WTC11 (cell line): ENCODE measurements at regions not wholly inside any gene's neighbourhood (a gene's known extent, or its start where the extent isn't known, plus 50 kb on each side); places are given as distances from the start of the nearest gene placed in this dataset.

ENCODE experiments used
- ATF1 ChIP-seq: sonication (generic); formaldehyde crosslinking; IDR thresholded peaks from 2 replicates; pipeline ENCODE4 v1.8.1; 2023; ENCODE audit warnings: mild to moderate bottlenecking, moderate library complexity, missing genetic modification reagents
- CBFB ChIP-seq: sonication (generic); formaldehyde crosslinking; IDR thresholded peaks from 2 replicates; pipeline ENCODE4 v1.8.1; 2022; ENCODE audit warnings: mild to moderate bottlenecking, low read depth, missing genetic modification reagents
- CTCF ChIP-seq: fragments of 200-600 bp; IDR thresholded peaks from 2 replicates; pipeline ENCODE4 v1.8.0; 2022; ENCODE audit warnings: antibody characterized with exemption
- OVOL2 ChIP-seq: fragments of 250-450 bp; sonication (Bioruptor Pico); IDR thresholded peaks from 2 replicates; pipeline ENCODE4 v1.9.0; 2021; ENCODE audit warnings: mild to moderate bottlenecking, borderline replicate concordance
- ZNF263 ChIP-seq: sonication (generic); formaldehyde crosslinking; IDR thresholded peaks from 2 replicates; pipeline ENCODE4 v1.8.1; 2022; ENCODE audit warnings: low read depth, mild to moderate bottlenecking, moderate library complexity, missing genetic modification reagents
- ZNF532 ChIP-seq: fragments of 250-450 bp; sonication (Bioruptor Pico); IDR thresholded peaks from 2 replicates; pipeline ENCODE4 v1.9.0; 2021; ENCODE audit warnings: mild to moderate bottlenecking, borderline replicate concordance
- TF ChIP-seq, protein P1 (sequence below): sonication (generic); formaldehyde crosslinking; IDR thresholded peaks from 2 replicates; pipeline ENCODE4 v1.8.0; 2023; ENCODE audit warnings: mild to moderate bottlenecking, missing genetic modification reagents
- TF ChIP-seq, protein P2 (sequence below): sonication (generic); formaldehyde crosslinking; IDR thresholded peaks from 2 replicates; pipeline ENCODE4 v1.8.0; 2022; ENCODE audit warnings: mild to moderate bottlenecking, missing genetic modification reagents

GRCh38 chr4:67133162-67133561 lies 412.1 kb downstream of the CENPC start:
- TF ChIP-seq ZNF263 (CRISPR knock-in tag) (no peak), CTCF (no peak), OVOL2 (CRISPR knock-in tag) (no peak), ATF1 (CRISPR knock-in tag) (no peak), CBFB (CRISPR knock-in tag) (no peak), ZNF532 (no peak)
- TF ChIP-seq, protein P1, sequence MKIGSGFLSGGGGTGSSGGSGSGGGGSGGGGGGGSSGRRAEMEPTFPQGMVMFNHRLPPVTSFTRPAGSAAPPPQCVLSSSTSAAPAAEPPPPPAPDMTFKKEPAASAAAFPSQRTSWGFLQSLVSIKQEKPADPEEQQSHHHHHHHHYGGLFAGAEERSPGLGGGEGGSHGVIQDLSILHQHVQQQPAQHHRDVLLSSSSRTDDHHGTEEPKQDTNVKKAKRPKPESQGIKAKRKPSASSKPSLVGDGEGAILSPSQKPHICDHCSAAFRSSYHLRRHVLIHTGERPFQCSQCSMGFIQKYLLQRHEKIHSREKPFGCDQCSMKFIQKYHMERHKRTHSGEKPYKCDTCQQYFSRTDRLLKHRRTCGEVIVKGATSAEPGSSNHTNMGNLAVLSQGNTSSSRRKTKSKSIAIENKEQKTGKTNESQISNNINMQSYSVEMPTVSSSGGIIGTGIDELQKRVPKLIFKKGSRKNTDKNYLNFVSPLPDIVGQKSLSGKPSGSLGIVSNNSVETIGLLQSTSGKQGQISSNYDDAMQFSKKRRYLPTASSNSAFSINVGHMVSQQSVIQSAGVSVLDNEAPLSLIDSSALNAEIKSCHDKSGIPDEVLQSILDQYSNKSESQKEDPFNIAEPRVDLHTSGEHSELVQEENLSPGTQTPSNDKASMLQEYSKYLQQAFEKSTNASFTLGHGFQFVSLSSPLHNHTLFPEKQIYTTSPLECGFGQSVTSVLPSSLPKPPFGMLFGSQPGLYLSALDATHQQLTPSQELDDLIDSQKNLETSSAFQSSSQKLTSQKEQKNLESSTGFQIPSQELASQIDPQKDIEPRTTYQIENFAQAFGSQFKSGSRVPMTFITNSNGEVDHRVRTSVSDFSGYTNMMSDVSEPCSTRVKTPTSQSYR (CRISPR knock-in tag) = no peak
- TF ChIP-seq, protein P2, sequence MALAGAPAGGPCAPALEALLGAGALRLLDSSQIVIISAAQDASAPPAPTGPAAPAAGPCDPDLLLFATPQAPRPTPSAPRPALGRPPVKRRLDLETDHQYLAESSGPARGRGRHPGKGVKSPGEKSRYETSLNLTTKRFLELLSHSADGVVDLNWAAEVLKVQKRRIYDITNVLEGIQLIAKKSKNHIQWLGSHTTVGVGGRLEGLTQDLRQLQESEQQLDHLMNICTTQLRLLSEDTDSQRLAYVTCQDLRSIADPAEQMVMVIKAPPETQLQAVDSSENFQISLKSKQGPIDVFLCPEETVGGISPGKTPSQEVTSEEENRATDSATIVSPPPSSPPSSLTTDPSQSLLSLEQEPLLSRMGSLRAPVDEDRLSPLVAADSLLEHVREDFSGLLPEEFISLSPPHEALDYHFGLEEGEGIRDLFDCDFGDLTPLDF (CRISPR knock-in tag) = no peak
